CD4-positive, alpha-beta T cell treated with Interleukin-6 at 100 ng/mL for 8 hours (primary cell): ENCODE measurements at regions not wholly inside any gene's neighbourhood (a gene's known extent, or its start where the extent isn't known, plus 50 kb on each side); places are given as distances from the start of the nearest gene placed in this dataset.
"Not testable (repeated sequence)": the region's sequence is repeated elsewhere in the genome, so short reads cannot be mapped to it uniquely, and the experiment has no call there.

Source experiments
- DNase-seq: peaks from one replicate; pipeline ENCODE4 v3.0.0-alpha.2; 2020; ENCODE audit warnings: mixed read lengths, low spot score

- DNase-seq: no peak
These were observed 123.6 kb upstream of the TNPO1 start for GRCh38 chr5:72692651-72693442.

GRCh38 chr5:72692231-72692637, 124.2 kb upstream of the TNPO1 start:
- DNase-seq: no peak

- DNase-seq: no peak
These were observed 124.7 kb upstream of the TNPO1 start for GRCh38 chr5:72691751-72692150.

GRCh38 chr5:72688916-72689315, 127.5 kb upstream of the TNPO1 start:
- DNase-seq: no peak

- DNase-seq: no peak
These were observed 129.2 kb upstream of the TNPO1 start for GRCh38 chr5:72687288-72687687.

GRCh38 chr5:72682561-72682960, 133.9 kb upstream of the TNPO1 start:
- DNase-seq: no peak

- no peak for DNase-seq
These were observed 134.7 kb upstream of the TNPO1 start for GRCh38 chr5:72681781-72682180.

GRCh38 chr5:72677447-72677846, 139.0 kb upstream of the TNPO1 start:
- DNase-seq: no peak

GRCh38 chr5:72676831-72677230, 139.6 kb upstream of the TNPO1 start:
- DNase-seq: not testable (repeated sequence)

GRCh38 chr5:72673623-72674022, 142.8 kb upstream of the TNPO1 start:
- DNase-seq: no peak

- no peak for DNase-seq
These were observed 143.3 kb upstream of the TNPO1 start for GRCh38 chr5:72673180-72673579.

GRCh38 chr5:72667708-72668107, 148.8 kb upstream of the TNPO1 start:
- no peak for DNase-seq

GRCh38 chr5:72662936-72663335, 153.5 kb upstream of the TNPO1 start:
- no peak for DNase-seq

GRCh38 chr5:72662305-72662704, 154.2 kb upstream of the TNPO1 start:
- DNase-seq: no peak

GRCh38 chr5:72661405-72661804, 154.2 kb upstream of the ZNF366 start:
- no peak for DNase-seq

- no peak for DNase-seq
These were observed 152.5 kb upstream of the ZNF366 start for GRCh38 chr5:72659726-72660125.

- DNase-seq: no peak
These were observed 151.7 kb upstream of the ZNF366 start for GRCh38 chr5:72658761-72659540.

- no peak for DNase-seq
These were observed 151.0 kb upstream of the ZNF366 start for GRCh38 chr5:72658161-72658560.

- DNase-seq: no peak
These were observed 149.7 kb upstream of the ZNF366 start for GRCh38 chr5:72656756-72657513.

- DNase-seq: no peak
These were observed 149.1 kb upstream of the ZNF366 start for GRCh38 chr5:72656331-72656730.

GRCh38 chr5:72654231-72654630, 147.0 kb upstream of the ZNF366 start:
- no peak for DNase-seq

- DNase-seq: no peak
These were observed 146.4 kb upstream of the ZNF366 start for GRCh38 chr5:72653586-72653985.

- no peak for DNase-seq
These were observed 144.6 kb upstream of the ZNF366 start for GRCh38 chr5:72651779-72652178.
